HG03108 (cell line): ENCODE measurements at regions not wholly inside any gene's neighbourhood (a gene's known extent, or its start where the extent isn't known, plus 50 kb on each side); places are given as distances from the start of the nearest gene placed in this dataset.

Experiments
- ATAC-seq: cut with Tn5 transposase; IDR thresholded peaks from one replicate; pipeline ENCODE4 v1.9.1; 2021; ENCODE audit warnings: moderate library complexity; ENCODE audit not compliant: unreplicated experiment

DNA sequence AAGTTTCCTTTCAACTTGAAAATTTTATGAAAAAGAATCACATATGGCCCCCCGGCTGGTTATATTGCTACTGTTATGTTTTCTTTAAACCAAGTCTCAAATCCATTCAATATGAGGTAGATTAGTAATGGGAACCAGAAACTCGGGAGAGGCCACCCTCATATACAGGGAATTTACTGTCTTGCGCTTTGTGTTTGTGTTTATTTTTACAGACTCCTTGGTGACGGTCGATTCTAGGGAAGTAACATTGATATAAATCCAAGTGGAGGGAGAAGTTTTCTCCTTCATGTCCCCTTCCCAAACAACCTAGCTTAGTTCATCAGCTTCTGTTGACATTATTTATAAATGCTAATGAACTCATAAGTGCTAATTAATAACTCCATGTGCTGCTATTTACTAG, 163.5 kb upstream of the LMO4 start:
- no peak for ATAC-seq

- no peak for ATAC-seq
Measured at GRCh38 chr1:87167157-87167789, 161.4 kb upstream of the LMO4 start.

DNA sequence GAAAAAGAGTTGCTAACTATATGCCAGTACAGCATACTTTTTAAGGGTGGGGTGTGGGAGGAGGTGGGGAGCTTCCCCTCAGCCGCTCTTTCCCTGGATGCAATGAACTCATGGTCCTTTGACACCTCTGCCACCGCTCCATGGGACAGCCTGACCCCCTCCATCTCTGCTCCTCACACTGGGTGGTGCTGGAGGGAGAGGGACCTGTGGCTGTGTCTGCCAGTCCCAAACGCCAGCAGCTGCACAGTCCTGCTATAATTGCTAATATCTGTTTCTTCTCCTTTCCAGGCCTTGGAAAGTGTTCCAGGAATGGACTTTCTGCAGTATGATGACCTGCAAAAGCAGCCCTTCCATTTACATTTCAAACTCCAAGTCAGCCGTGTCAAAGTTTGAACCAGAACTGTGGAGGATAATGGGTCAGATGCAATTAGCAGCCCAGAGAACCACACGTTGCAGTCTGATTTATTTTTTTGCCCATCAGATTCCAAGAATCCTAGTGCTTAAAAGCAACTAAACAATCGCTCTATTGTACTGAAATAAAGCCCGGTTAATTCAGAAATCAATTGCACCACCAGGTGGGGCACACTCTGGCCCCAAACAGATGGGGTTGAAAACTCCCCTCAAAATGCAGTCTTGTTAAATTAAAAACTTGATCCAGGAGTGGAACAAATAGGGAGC, 160.7 kb upstream of the LMO4 start:
- ATAC-seq: no peak

DNA sequence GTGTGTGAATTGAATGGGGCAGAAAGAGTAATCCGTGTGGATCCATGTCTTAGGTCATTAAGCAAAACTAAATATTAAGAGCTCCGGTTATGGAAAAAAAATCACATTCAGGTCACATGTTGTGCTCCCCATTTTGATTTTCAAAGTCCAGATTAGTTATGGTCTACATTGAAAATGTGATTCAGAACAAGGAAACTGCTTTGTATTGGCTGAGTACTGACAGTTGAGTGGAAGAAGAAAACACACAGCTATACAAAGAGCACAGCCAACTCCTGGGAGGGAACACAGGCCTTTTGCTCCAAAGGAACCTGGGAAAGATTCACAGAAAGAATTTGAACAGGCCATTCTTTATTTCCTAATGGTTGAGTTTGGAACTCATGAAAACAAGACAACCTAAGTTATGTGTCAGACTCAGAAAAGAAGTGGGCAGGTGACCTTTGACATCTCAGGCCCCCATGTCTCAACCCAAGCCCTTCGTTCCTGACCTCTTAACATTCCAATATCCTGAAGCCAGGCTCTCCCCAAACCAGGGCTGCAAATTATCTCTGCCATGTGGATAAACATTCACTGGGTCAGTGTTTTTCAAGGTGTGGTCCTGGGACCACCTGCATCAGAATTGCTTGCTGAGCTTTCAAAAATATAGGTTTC, 159.3 kb upstream of the LMO4 start:
- no peak for ATAC-seq

DNA sequence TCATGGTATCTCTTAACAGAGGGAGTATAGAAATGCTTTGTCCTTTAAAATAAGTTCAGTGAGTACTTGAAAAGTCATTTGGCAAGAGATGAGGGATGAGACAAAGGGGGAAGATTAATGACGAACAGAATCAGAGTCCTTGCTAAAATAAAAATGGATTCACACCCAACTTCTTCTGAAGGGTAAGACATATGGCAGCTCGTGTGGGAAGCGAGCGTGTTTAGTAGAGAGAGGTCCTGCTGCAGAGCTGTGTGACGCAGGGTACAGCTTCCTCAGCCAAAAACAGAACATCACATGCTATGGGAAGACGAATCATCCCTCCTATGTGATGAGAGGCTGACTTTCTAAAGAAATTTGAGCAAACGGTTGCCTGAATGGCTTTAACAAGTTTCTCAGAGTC, 158.5 kb upstream of the LMO4 start:
- ATAC-seq: no peak

- ATAC-seq: no peak
Measured at GRCh38 chr1:87170931-87171598, 157.6 kb upstream of the LMO4 start.

- no peak for ATAC-seq
Measured at GRCh38 chr1:87173231-87173630, 155.4 kb upstream of the LMO4 start.

DNA sequence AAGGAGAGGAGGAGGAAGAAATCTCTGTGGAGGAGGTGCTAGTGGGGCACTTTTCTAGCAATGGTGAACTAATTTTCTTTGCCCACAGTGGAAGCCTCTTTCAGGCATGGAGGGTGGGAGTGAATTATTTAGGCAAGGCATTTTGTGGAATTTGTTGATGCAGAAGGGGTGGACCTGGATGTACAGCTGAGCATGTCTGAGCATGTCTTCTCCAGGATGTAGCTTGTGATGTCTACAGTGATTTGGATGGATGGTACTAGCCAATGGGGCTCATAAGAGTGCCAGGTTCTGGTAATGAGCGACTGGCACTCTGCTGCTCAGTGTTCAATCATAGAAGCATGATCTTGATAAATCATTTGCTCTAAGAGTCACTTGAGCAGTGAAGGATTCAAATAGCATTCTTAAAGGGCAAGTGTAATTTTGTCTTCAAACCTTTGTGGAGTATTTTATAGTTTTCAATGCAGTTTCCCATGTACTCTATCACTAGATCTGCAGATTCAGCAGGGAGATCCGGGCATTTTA, 153.9 kb upstream of the LMO4 start:
- no peak for ATAC-seq

DNA sequence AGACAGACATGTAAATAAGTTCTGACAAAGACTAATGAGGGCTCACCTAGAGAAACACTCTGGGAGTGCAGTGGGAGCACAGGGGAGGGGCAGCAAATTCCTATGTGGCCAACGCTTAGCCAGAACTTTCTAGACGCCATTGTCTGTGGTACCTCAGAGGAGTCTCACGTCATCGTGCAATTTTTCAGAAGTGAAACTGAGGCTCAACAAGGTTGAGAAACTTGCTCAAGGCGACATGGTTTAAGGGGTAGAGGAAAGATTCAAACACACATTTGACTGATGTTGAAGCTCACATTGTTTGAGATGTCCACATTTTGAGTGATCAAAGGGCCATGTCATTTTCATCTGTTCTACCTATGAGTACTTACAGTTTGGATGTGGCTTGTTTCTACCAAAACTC, 152.6 kb upstream of the LMO4 start:
- ATAC-seq: no peak

DNA sequence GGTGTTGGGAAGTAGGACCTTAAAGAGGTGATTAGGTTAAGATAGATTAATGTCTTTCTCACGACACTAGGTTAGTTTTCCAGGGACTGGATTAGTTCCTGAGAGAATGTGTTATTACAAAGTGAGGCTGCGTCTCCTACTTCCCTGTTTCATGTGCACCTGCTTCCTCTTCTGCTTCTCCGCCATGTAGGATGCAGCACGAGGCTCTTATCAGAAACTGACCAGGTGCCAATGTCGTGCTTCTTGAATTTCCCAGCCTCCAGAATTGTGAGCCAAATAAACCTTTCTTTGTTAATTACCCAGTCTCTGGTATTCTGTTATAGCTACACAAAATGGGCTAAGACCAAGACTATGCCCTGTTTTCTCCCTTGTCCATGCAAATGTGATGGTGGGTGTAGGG, 152.2 kb upstream of the LMO4 start:
- ATAC-seq: no peak

GRCh38 chr1:87178441-87178840, 150.2 kb upstream of the LMO4 start:
- no peak for ATAC-seq

GRCh38 chr1:87179076-87179810, 149.4 kb upstream of the LMO4 start:
- no peak for ATAC-seq

- ATAC-seq: no peak
Measured at GRCh38 chr1:87179851-87180519, 148.7 kb upstream of the LMO4 start.

- ATAC-seq: no peak
Measured at GRCh38 chr1:87180682-87181081, 148.0 kb upstream of the LMO4 start.

DNA sequence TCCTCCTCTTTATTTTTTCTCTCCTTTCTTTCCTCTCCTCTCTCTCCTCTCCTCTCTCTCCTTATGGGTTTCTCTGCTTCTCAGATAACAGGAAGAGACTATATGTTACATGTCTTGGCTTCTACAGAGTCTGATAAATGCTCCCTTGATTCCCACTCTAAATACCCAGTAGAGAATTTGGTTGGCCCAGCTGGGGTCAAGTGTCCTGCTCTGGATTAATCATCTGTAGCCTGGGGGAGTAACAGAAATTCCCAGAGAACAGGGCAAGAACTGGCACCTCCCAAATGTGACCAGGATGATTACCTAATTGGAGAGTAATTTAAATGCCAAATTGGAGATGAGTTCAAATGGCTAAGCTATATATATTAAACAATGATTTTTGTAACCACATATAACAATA, 146.1 kb upstream of the LMO4 start:
- no peak for ATAC-seq

DNA sequence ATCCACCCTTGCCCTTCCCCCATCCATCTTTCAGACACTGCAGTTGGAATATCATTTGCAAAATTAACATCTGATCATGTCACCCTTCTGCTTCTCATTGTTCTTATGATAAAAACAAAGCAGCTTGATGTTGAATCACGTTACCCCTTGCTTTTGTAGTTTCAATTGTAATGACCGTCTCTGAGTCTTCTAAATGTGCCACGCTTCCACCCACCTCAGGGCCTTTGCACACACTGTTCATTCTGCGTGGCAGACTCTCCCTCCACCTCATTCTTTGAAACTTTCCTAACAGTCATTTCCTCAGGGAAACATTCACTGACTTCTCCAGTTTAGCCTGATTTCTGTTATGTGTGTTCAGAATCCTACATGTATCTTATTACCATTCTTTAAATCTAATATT, 143.6 kb upstream of the LMO4 start:
- ATAC-seq: no peak

- no peak for ATAC-seq
Measured at GRCh38 chr1:87186346-87186745, 142.3 kb upstream of the LMO4 start.

DNA sequence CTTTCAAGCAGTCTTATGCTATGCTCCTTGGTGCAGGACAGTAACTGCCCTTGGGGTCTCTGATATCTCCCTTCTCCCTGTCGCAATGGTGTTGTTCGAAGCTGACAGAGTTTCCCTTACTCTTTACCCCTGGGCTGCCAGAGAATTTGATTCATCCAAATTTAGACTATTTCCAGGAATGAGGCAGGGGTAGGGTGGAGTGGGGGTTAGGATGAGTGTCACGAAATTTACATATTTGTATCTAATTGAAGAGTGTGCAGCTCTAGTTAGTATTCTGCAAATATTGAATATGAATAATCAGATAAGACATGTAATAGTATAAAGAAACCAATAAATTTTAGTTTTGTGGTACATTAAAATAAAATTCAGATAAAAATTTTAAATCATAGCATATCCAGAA, 140.0 kb upstream of the LMO4 start:
- no peak for ATAC-seq

GRCh38 chr1:87190402-87190801, 138.3 kb upstream of the LMO4 start:
- no peak for ATAC-seq

DNA sequence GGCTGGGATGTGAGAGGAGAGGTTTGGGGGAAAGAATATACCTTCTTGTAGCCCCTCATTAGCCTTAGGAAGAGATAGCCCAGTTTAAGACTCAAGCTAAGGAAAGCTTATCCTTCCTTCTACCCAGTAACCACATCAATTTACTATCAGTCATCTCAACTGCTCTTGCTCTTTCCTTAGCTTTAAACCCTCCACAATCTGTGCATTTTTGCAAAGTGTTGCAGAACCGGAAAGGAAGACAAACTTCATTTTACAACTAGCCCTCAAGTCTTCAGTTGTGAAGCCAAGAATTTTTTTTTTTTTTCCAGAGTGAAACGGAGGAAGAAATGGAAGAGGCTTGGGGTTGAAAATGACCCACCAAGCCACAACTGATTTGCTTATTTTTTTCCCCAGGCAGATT, 137.0 kb upstream of the LMO4 start:
- ATAC-seq: no peak
